H1 (cell line): ENCODE measurements at regions not wholly inside any gene's neighbourhood (a gene's known extent, or its start where the extent isn't known, plus 50 kb on each side); places are given as distances from the start of the nearest gene placed in this dataset.

ENCODE experiments used
- KDM1A ChIP-seq: fragments of 200-600, 300-600 bp; sonication (generic); IDR thresholded peaks from 2 replicates; pipeline ENCODE4 v1.7.1; 2016; ENCODE audit warnings: mild to moderate bottlenecking, low read length, borderline replicate concordance

- TF ChIP-seq KDM1A = no peak
These were observed 67.8 kb upstream of the PCBD1 start (continued) for GRCh38 chr10:70956029-70956759.
